ENCODE measurements at regions not wholly inside any gene's neighbourhood (a gene's known extent, or its start where the extent isn't known, plus 50 kb on each side); places are given as distances from the start of the nearest gene placed in this dataset.

- TF ChIP-seq CTCF (IDR thresholded peaks at IDR 0.05; ENCODE audit: insufficient read depth, low read depth, low read length, missing control alignments), result no peak
- H3K4me3 ChIP-seq (ENCODE audit: low read depth, low read length), result no peak overlapping the region
- DNase-seq (ENCODE audit: low read depth), result no peak
These were observed 238.3 kb upstream of the C1orf87 start for GRCh38 chr1:60311838-60312237.

GRCh38 chr1:60299581-60299980 lies 226.0 kb upstream of the C1orf87 start:
- H3K4me3 ChIP-seq (ENCODE audit: low read depth, low read length), result no peak overlapping the region
- DNase-seq (ENCODE audit: low read depth), result no peak
- TF ChIP-seq CTCF (IDR thresholded peaks at IDR 0.05; ENCODE audit: insufficient read depth, low read depth, low read length, missing control alignments), result no peak

- no peak for DNase-seq (ENCODE audit: low read depth)
- no peak for TF ChIP-seq CTCF (IDR thresholded peaks at IDR 0.05; ENCODE audit: insufficient read depth, low read depth, low read length, missing control alignments)
- no peak overlapping the region for H3K4me3 ChIP-seq (ENCODE audit: low read depth, low read length)
These were observed 224.7 kb upstream of the C1orf87 start for GRCh38 chr1:60298290-60298689.

- no peak for DNase-seq (ENCODE audit: low read depth)
- no peak overlapping the region for H3K4me3 ChIP-seq (ENCODE audit: low read depth, low read length)
- no peak for TF ChIP-seq CTCF (IDR thresholded peaks at IDR 0.05; ENCODE audit: insufficient read depth, low read depth, low read length, missing control alignments)
These were observed 223.2 kb upstream of the C1orf87 start for GRCh38 chr1:60296794-60297193.

GRCh38 chr1:60292140-60292539 lies 218.6 kb upstream of the C1orf87 start:
- no peak overlapping the region for H3K4me3 ChIP-seq (ENCODE audit: low read depth, low read length)
- TF ChIP-seq CTCF (IDR thresholded peaks at IDR 0.05; ENCODE audit: insufficient read depth, low read depth, low read length, missing control alignments), result no peak

GRCh38 chr1:60290393-60290792 lies 216.8 kb upstream of the C1orf87 start:
- TF ChIP-seq CTCF (IDR thresholded peaks at IDR 0.05; ENCODE audit: insufficient read depth, low read depth, low read length, missing control alignments), result no peak
- no peak for DNase-seq (ENCODE audit: low read depth)
- no peak overlapping the region for H3K4me3 ChIP-seq (ENCODE audit: low read depth, low read length)

More at GRCh38 chr1:60292140-60292539, 218.6 kb upstream of the C1orf87 start:
- no peak for DNase-seq (ENCODE audit: low read depth)

GRCh38 chr1:60287536-60287935 lies 214.0 kb upstream of the C1orf87 start:
- TF ChIP-seq CTCF (IDR thresholded peaks at IDR 0.05; ENCODE audit: insufficient read depth, low read depth, low read length, missing control alignments), result no peak
- no peak for DNase-seq (ENCODE audit: low read depth)

More at GRCh38 chr1:60287536-60287935, 214.0 kb upstream of the C1orf87 start:
- no peak overlapping the region for H3K4me3 ChIP-seq (ENCODE audit: low read depth, low read length)
